ENCODE measurements at regions not wholly inside any gene's neighbourhood (a gene's known extent, or its start where the extent isn't known, plus 50 kb on each side); places are given as distances from the start of the nearest gene placed in this dataset.

DNA sequence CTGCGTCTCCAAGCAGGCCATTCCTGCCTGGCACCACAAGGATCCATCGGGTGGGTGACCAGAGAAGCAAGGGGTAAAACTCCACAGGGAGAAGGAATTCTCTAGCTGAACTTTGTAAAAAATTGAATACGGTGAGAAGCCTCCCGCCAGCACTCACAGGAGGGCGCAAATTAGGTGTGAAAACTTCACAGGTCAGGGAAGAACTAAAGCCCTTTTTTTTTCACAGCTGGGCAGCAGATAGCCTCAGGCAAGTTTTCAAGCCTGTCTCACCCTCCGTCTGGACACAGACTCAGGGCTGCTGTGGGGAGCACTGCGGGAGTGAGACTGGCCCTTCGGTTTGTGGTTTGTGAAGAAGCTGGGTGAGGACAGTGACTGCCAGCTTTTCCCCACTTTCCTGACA is 224.1 kb upstream of the FGF16 start (continued):
- TF ChIP-seq, protein P1, sequence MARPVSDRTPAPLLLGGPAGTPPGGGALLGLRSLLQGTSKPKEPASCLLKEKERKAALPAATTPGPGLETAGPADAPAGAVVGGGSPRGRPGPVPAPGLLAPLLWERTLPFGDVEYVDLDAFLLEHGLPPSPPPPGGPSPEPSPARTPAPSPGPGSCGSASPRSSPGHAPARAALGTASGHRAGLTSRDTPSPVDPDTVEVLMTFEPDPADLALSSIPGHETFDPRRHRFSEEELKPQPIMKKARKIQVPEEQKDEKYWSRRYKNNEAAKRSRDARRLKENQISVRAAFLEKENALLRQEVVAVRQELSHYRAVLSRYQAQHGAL (CRISPR knock-in tag; IDR thresholded peaks at IDR 0.05; ENCODE audit: not compliant biosample characterization): no peak
- no peak for TF ChIP-seq PRPF4 (IDR thresholded peaks at IDR 0.05; ENCODE audit: low read depth, low read length, poor library complexity, severe bottlenecking)
- TF ChIP-seq, protein P2, sequence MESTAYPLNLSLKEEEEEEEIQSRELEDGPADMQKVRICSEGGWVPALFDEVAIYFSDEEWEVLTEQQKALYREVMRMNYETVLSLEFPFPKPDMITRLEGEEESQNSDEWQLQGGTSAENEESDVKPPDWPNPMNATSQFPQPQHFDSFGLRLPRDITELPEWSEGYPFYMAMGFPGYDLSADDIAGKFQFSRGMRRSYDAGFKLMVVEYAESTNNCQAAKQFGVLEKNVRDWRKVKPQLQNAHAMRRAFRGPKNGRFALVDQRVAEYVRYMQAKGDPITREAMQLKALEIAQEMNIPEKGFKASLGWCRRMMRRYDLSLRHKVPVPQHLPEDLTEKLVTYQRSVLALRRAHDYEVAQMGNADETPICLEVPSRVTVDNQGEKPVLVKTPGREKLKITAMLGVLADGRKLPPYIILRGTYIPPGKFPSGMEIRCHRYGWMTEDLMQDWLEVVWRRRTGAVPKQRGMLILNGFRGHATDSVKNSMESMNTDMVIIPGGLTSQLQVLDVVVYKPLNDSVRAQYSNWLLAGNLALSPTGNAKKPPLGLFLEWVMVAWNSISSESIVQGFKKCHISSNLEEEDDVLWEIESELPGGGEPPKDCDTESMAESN (CRISPR knock-in tag; conservative IDR thresholded peaks at IDR 0.05): no peak

DNA sequence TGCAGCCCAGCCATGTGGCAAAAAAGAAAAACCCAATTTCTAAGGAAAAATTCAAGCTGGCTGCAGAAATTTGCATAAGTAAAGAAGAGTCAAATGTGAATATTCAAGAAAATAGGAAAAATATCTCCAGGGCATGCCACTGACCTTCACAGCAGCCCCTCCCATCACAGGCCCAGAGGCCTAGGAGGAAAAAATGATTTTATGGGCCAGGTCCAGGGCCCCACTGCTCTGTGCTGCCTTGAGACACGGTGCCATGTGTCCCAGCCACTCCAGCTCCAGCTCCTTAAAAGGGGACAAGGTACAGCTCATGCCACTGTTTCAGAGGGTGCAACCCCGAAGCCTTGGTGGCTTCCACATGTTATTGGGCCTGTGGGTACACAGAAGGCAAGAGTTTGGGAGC is 182.7 kb upstream of the FGF16 start:
- Histone ChIP-seq H3K4me1 (ENCODE audit: insufficient read depth, low read length) (no peaks in the 10 kb centered on the region), H4K20me1 (ENCODE audit: insufficient read depth, low read length) (no peaks in the 10 kb centered on the region), H3K27me3 (ENCODE audit: control insufficient read depth in 1 of 2, insufficient read depth in 2 of 2, low read length in 2 of 2) (no peaks in the 10 kb centered on the region), H3K4me3 (replicated peaks in 1 of 3; ENCODE audit: insufficient read depth in 1 of 3, low read depth in 2 of 3, low read length in 3 of 3) (no peak overlapping the region), H3K36me3 (replicated peaks in 1 of 2; ENCODE audit: control insufficient read depth in 1 of 2, insufficient read depth in 2 of 2, low read length in 2 of 2) (no peaks in the 10 kb centered on the region), H3K79me2 (ENCODE audit: insufficient read depth, low read length) (no peaks in the 10 kb centered on the region), H3K9ac (ENCODE audit: insufficient read depth, low read depth, low read length) (no peak overlapping the region), H3K9me3 (ENCODE audit: low read length) (peaks cover 26% of the 10 kb centered on the region; the same call in 1 of the 2 replicates), H3K27ac (ENCODE audit: extremely low read length, insufficient read depth, low read length) (no peak overlapping the region), H3K4me2 (ENCODE audit: low read depth, low read length) (no peak overlapping the region), H2AFZ (ENCODE audit: low read length) (no peak overlapping the region)
- CTCF ChIA-PET (ENCODE audit: low intra/inter-chr PET ratio, low total read pairs): no interaction called here
- no peak for DNase-seq (ENCODE audit: low spot score)
- FAIRE-seq: no peak
- POLR2A ChIA-PET: no interaction called here
- no CpG with 5 or more reads among the region's 2 CpGs for WGBS (ENCODE audit: low lambda C conversion rate)
- intact Hi-C loops (cut with micrococcal nuclease; ENCODE audit: unreplicated experiment) (no loop called here), in situ Hi-C loops (cut with HindIII; ENCODE audit: extremely low pct_ligation_motif_present, low pct_unique_long_range_greater_than_20kb) (no loop called here)
- ATAC-seq: no peak
- no TSS peak for BruUV-seq (replicated peaks)
- TF ChIP-seq SKI (IDR thresholded peaks at IDR 0.05; ENCODE audit: partially characterized antibody) (no peak), ZSCAN21 (CRISPR knock-in tag; IDR thresholded peaks at IDR 0.05; ENCODE audit: borderline replicate concordance) (no peak), HNRNPL (IDR thresholded peaks at IDR 0.05; ENCODE audit: low read depth, low read length) (no peak), REPIN1 (CRISPR knock-in tag; IDR thresholded peaks at IDR 0.05; ENCODE audit: borderline replicate concordance, low read depth) (no peak), GLI4 (CRISPR knock-in tag; IDR thresholded peaks at IDR 0.05; ENCODE audit: borderline replicate concordance) (no peak), ZFP36 (IDR thresholded peaks at IDR 0.05; ENCODE audit: borderline replicate concordance, low read depth, low read length, partially characterized antibody) (no peak), NFAT5 (CRISPR knock-in tag; IDR thresholded peaks at IDR 0.05) (no peak), ZNF839 (CRISPR knock-in tag; IDR thresholded peaks at IDR 0.05; ENCODE audit: borderline replicate concordance) (no peak), CENPX (CRISPR knock-in tag; IDR thresholded peaks at IDR 0.05) (no peak)
- TF ChIP-seq, protein P3, sequence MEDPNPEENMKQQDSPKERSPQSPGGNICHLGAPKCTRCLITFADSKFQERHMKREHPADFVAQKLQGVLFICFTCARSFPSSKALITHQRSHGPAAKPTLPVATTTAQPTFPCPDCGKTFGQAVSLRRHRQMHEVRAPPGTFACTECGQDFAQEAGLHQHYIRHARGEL (CRISPR knock-in tag; IDR thresholded peaks at IDR 0.05): no peak
